ENCODE measurements at regions not wholly inside any gene's neighbourhood (a gene's known extent, or its start where the extent isn't known, plus 50 kb on each side); places are given as distances from the start of the nearest gene placed in this dataset.
"Not testable (repeated sequence)": the region's sequence is repeated elsewhere in the genome, so short reads cannot be mapped to it uniquely, and the experiment has no call there.

- no peaks in the 10 kb centered on the region for H3K9me2 ChIP-seq (replicated peaks; ENCODE audit: control insufficient read depth, low read length)
- H3K27ac ChIP-seq (ENCODE audit: low read depth, low read length), result peak overlapping the region; percentile 90
- peaks cover 64% of the 10 kb centered on the region for H3K4me1 ChIP-seq (ENCODE audit: control insufficient read depth, low read length)
- H4K20me1 ChIP-seq (ENCODE audit: control insufficient read depth, insufficient read depth, low read depth, low read length), result no peaks in the 10 kb centered on the region
- no peaks in the 10 kb centered on the region for H3K27me3 ChIP-seq (ENCODE audit: control insufficient read depth, low read length)
- no peaks in the 10 kb centered on the region; the same call in 1 of the 2 replicates for H3K79me2 ChIP-seq (ENCODE audit: control insufficient read depth, low read length)
- H3K9me3 ChIP-seq (ENCODE audit: control insufficient read depth, insufficient read depth, low read length), result no peaks in the 10 kb centered on the region
- H3K4me3 ChIP-seq (ENCODE audit: low read length), result peak overlapping the region; percentile 57
- peak overlapping the region; percentile 65 for H3K4me2 ChIP-seq (ENCODE audit: low read length)
- peaks cover 46% of the 10 kb centered on the region for H3F3A ChIP-seq (ENCODE audit: control insufficient read depth, insufficient read depth)
- no peaks in the 10 kb centered on the region for H3K36me3 ChIP-seq (ENCODE audit: control insufficient read depth, low read length)
- TF ChIP-seq CTCF (IDR thresholded peaks at IDR 0.05; ENCODE audit: low read depth, low read length, poor library complexity, severe bottlenecking) (no peak), EZH2phosphoT487 (IDR thresholded peaks at IDR 0.05; ENCODE audit: borderline replicate concordance, low read length) (no peak)
These were observed 59.3 kb upstream of the ZNF217 start for GRCh38 chr20:53652859-53653517.

GRCh38 chr20:53652090-53652858, 58.6 kb upstream of the ZNF217 start:
- no peaks in the 10 kb centered on the region for H3K9me3 ChIP-seq (ENCODE audit: control insufficient read depth, insufficient read depth, low read length)
- no peaks in the 10 kb centered on the region for H3K9me2 ChIP-seq (replicated peaks; ENCODE audit: control insufficient read depth, low read length)
- H3K4me3 ChIP-seq (ENCODE audit: low read length), result peak overlapping the region; percentile 57
- peak overlapping the region; percentile 90 for H3K27ac ChIP-seq (ENCODE audit: low read depth, low read length)
- no peaks in the 10 kb centered on the region for H3K27me3 ChIP-seq (ENCODE audit: control insufficient read depth, low read length)
- TF ChIP-seq CTCF (IDR thresholded peaks at IDR 0.05; ENCODE audit: low read depth, low read length, poor library complexity, severe bottlenecking) (no peak), EZH2phosphoT487 (IDR thresholded peaks at IDR 0.05; ENCODE audit: borderline replicate concordance, low read length) (no peak)
- peaks cover 57% of the 10 kb centered on the region for H3K4me1 ChIP-seq (ENCODE audit: control insufficient read depth, low read length)
- no peaks in the 10 kb centered on the region for H3K36me3 ChIP-seq (ENCODE audit: control insufficient read depth, low read length)
- peak overlapping the region; percentile 65 for H3K4me2 ChIP-seq (ENCODE audit: low read length)
- H3F3A ChIP-seq (ENCODE audit: control insufficient read depth, insufficient read depth), result peaks cover 41% of the 10 kb centered on the region
- H4K20me1 ChIP-seq (ENCODE audit: control insufficient read depth, insufficient read depth, low read depth, low read length), result no peaks in the 10 kb centered on the region
- no peaks in the 10 kb centered on the region; the same call in 1 of the 2 replicates for H3K79me2 ChIP-seq (ENCODE audit: control insufficient read depth, low read length)

- H3K9me3 ChIP-seq (ENCODE audit: control insufficient read depth, insufficient read depth, low read length); H3K27me3 ChIP-seq (ENCODE audit: control insufficient read depth, low read length); H3K36me3 ChIP-seq (ENCODE audit: control insufficient read depth, low read length); H3K9me2 ChIP-seq (replicated peaks; ENCODE audit: control insufficient read depth, low read length); H3K4me2 ChIP-seq (ENCODE audit: low read length); H3K79me2 ChIP-seq (ENCODE audit: control insufficient read depth, low read length); H4K20me1 ChIP-seq (ENCODE audit: control insufficient read depth, insufficient read depth, low read depth, low read length); H3K27ac ChIP-seq (ENCODE audit: low read depth, low read length); H3K4me3 ChIP-seq (ENCODE audit: low read length): not testable (repeated sequence)
- H3F3A ChIP-seq (ENCODE audit: control insufficient read depth, insufficient read depth), result peaks cover 25% of the 10 kb centered on the region
- H3K4me1 ChIP-seq (ENCODE audit: control insufficient read depth, low read length), result peaks cover 40% of the 10 kb centered on the region
These were observed 55.9 kb upstream of the ZNF217 start for GRCh38 chr20:53649493-53649892.

- no peak overlapping the region for H3K4me2 ChIP-seq (ENCODE audit: low read length)
- H3K4me1 ChIP-seq (ENCODE audit: control insufficient read depth, low read length), result peaks cover 38% of the 10 kb centered on the region
- no peaks in the 10 kb centered on the region for H3K79me2 ChIP-seq (ENCODE audit: control insufficient read depth, low read length)
- no peak for TF ChIP-seq EZH2phosphoT487 (IDR thresholded peaks at IDR 0.05; ENCODE audit: borderline replicate concordance, low read length)
- TF ChIP-seq CTCF (IDR thresholded peaks at IDR 0.05; ENCODE audit: low read depth, low read length, poor library complexity, severe bottlenecking), result no peak
- H3K27me3 ChIP-seq (ENCODE audit: control insufficient read depth, low read length), result no peaks in the 10 kb centered on the region
- H3K9me3 ChIP-seq (ENCODE audit: control insufficient read depth, insufficient read depth, low read length), result no peaks in the 10 kb centered on the region
- H3F3A ChIP-seq (ENCODE audit: control insufficient read depth, insufficient read depth), result peaks cover 22% of the 10 kb centered on the region
- H3K4me3 ChIP-seq (ENCODE audit: low read length), result no peak overlapping the region
- H3K27ac ChIP-seq (ENCODE audit: low read depth, low read length), result no peak overlapping the region
- H3K36me3 ChIP-seq (ENCODE audit: control insufficient read depth, low read length), result no peaks in the 10 kb centered on the region
- no peaks in the 10 kb centered on the region for H3K9me2 ChIP-seq (replicated peaks; ENCODE audit: control insufficient read depth, low read length)
- no peaks in the 10 kb centered on the region for H4K20me1 ChIP-seq (ENCODE audit: control insufficient read depth, insufficient read depth, low read depth, low read length)
These were observed 53.7 kb upstream of the ZNF217 start for GRCh38 chr20:53647286-53647821.

All from DOHH2 (cell line).